Immature natural killer cell (primary cell): ENCODE measurements at regions not wholly inside any gene's neighbourhood (a gene's known extent, or its start where the extent isn't known, plus 50 kb on each side); places are given as distances from the start of the nearest gene placed in this dataset.
A peak's percentile ranks its signal among the peaks of the same experiment; 100 is the strongest.

ENCODE experiments used
- DNase-seq, 3 donors: peaks; one replicate each; pipeline ENCODE4 v3.0.0; 2022; ENCODE audit warnings: mixed read lengths in 1 of 3
- H3K27ac Mint-ChIP-seq, 6 donors: one replicate each; pipeline ENCODE4 v1.8.0; 2020; ENCODE audit warnings: mixed read lengths in 6 of 6, mild to moderate bottlenecking in 5 of 6, inconsistent platforms in 4 of 6, moderate library complexity in 3 of 6
- H3K27me3 Mint-ChIP-seq, 3 donors: one replicate each; pipeline ENCODE4 v1.8.0; 2020 to 2021; ENCODE audit warnings: low read depth in 3 of 3, mild to moderate bottlenecking in 3 of 3, mixed read lengths in 3 of 3, moderate library complexity in 3 of 3, inconsistent platforms in 1 of 3
- H3K36me3 Mint-ChIP-seq, 3 donors: one replicate each; pipeline ENCODE4 v1.8.0; 2020; ENCODE audit warnings: mixed read lengths in 3 of 3, inconsistent platforms in 2 of 3, mild to moderate bottlenecking in 2 of 3
- H3K4me1 Mint-ChIP-seq, 2 donors: one replicate each; pipeline ENCODE4 v1.8.0; 2020; ENCODE audit warnings: inconsistent platforms in 2 of 2, mild to moderate bottlenecking in 2 of 2, mixed read lengths in 2 of 2, moderate library complexity in 1 of 2
- H3K4me3 Mint-ChIP-seq, 5 donors: one replicate each; pipeline ENCODE4 v1.8.0; 2020; ENCODE audit warnings: mild to moderate bottlenecking in 5 of 5, mixed read lengths in 5 of 5, inconsistent platforms in 3 of 5, moderate library complexity in 3 of 5
- H3K9me3 Mint-ChIP-seq, 6 donors: one replicate each; pipeline ENCODE4 v1.8.0; 2020; ENCODE audit warnings: mild to moderate bottlenecking in 6 of 6, mixed read lengths in 6 of 6, inconsistent platforms in 4 of 6, moderate library complexity in 3 of 6

DNA sequence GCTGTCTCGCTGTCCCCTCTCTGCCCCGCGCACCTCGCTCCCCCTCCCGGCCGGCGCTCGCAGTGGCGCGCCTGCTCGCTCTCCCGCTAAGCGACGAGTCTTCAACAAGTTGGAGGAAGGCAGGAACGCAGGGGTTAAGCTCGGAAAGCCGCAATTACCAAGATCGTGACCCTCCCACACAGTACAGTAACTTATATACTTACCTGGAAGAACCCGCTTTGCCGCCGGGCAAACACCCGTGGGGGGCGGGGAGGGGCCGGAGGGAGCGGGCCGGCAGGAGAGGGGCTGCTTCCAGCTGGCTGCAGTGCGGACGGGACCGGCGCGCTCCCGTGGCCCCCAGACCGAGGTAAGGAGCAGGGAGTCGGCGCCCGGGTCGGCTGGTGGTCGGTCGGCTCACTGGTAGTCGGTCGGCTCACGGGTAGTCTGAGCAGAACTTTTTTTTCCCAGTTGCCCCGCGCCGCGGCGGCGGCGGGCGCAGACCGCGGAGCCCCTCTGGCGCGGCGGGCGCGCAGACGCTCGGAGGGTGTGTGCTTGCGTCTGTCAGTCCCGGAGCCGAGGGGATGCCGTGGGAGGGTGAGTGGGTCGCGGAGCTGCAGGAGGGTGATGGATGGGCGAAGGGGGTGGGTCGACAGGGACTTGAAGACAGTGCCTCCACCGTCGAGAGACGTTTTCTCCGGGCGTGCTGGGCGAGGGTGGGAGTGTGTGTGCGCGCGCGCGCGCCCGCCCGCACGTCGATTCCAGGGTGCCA lies 101.2 kb upstream of the HSD17B12 start:
- DNase-seq: no peak
- H3K9me3 Mint-ChIP-seq: peaks cover 0 to 7% (median 3%) of the 10 kb centered on the region in 6 donors

DNA sequence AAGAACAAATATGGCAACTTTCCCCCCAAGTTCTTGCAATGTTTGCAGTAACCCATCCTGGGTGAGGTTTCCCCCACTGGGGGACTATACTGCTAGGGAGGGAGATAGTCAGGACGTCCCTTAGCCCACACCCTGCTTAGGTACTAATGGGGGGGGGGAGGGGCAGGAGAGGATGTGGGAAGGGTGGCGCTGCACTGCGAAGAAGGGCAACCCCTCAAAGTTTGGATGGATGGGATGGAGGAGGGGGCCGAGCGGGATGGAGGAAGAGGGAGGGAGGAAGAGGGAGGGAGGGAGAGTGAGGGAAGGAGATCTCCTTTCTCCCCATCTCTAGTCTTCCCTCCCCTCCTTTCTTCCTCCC lies 100.6 kb upstream of the HSD17B12 start:
- H3K36me3 Mint-ChIP-seq: peaks cover 0 to 6% (median 0%) of the 10 kb centered on the region in 3 donors

More for the DNA sequence above, 101.2 kb upstream of the HSD17B12 start:
- H3K27ac Mint-ChIP-seq: no peak overlapping the region
- H3K4me3 Mint-ChIP-seq: peak overlapping the region; percentile 30 to 73 (median 66)
- H3K36me3 Mint-ChIP-seq: peaks cover 0 to 6% (median 0%) of the 10 kb centered on the region in 3 donors
- H3K4me1 Mint-ChIP-seq: peaks cover 14 to 17% of the 10 kb centered on the region in 2 donors
- H3K27me3 Mint-ChIP-seq: peaks cover 28 to 34% (median 30%) of the 10 kb centered on the region in 3 donors

DNA sequence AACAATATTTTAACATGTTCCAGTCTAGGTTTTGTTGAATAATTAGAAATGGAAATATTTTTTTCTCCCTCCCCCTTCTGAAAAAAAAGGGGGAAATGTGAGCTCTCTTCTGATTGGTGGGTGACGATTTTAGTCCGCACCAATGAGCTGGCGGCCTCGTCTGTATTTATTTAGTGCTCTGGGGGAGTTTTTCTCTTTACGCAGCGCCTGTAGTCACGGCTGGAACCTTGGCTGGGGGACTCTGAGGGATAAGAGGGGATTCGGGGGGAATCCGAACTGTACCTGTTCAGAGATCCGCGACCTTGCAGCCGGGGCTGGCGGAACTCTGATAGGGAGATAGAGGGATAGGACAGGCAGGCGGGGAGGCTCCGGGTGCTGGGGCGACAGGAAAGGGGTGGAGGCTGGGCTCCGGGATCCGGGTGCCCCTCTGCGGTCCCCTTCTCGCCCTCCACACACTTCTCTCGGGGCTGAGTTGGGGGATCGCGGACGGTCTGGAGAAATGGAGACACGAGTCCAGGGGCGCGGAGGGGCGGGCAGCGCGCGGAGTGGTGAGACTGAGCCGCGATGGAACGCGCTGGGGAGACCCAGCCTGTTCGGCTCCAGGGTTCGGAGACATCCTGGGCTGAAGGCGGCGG lies 99.7 kb upstream of the HSD17B12 start:
- peaks cover 14 to 17% of the 10 kb centered on the region in 2 donors for H3K4me1 Mint-ChIP-seq
- peaks cover 0 to 6% (median 3%) of the 10 kb centered on the region in 6 donors for H3K9me3 Mint-ChIP-seq
- H3K27me3 Mint-ChIP-seq: peaks cover 24 to 28% (median 26%) of the 10 kb centered on the region in 3 donors
- DNase-seq: no peak
- H3K27ac Mint-ChIP-seq: no peak overlapping the region
- peaks cover 0 to 6% (median 0%) of the 10 kb centered on the region in 3 donors for H3K36me3 Mint-ChIP-seq
- H3K4me3 Mint-ChIP-seq: peak overlapping the region; percentile 29 to 79 (median 73)

More for the DNA sequence above, 100.6 kb upstream of the HSD17B12 start:
- Mint-ChIP-seq H3K27me3 (peaks cover 24 to 30% (median 30%) of the 10 kb centered on the region in 3 donors), H3K27ac (no peak overlapping the region), H3K9me3 (peaks cover 0 to 7% (median 3%) of the 10 kb centered on the region in 6 donors), H3K4me3 (peak overlapping the region; percentile 30 to 73 (median 49)), H3K4me1 (peaks cover 14 to 17% of the 10 kb centered on the region in 2 donors)
- DNase-seq: no peak

DNA sequence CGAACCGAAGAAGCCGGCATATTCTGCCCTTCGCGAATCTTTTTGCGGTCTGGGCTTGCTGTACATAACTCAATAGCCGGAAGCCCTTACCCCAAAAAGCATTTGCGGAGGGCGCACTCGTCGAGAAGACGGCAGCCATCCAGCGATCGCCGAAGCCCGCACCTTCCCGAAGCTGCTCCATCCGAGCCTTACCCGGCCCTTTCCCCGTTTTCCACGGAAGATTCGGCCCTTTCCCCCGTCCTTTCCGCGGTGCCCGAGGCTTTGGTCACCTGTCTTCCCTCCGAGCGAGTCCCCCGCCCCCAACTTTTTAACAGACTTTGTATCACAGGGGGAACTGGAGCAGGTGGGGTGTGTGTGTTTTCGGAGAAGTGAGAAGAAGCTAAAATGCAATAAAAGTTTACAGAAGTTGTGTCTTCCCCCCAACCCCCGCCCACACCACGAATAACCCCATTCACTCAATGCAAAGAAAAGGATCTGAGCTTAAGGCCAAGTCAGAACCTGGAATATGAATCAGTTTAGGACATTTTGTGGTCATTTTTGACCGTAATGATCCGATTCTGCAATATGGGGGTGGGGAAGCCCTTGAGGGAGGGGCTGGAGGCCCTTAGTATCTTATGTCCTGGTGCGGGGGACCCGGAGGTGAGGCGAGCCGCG lies 99.0 kb upstream of the HSD17B12 start:
- H3K4me1 Mint-ChIP-seq: peaks cover 14 to 17% of the 10 kb centered on the region in 2 donors
- H3K4me3 Mint-ChIP-seq: peak overlapping the region in 4 of 5 donors; percentile 26 to 79 (median 74)

DNA sequence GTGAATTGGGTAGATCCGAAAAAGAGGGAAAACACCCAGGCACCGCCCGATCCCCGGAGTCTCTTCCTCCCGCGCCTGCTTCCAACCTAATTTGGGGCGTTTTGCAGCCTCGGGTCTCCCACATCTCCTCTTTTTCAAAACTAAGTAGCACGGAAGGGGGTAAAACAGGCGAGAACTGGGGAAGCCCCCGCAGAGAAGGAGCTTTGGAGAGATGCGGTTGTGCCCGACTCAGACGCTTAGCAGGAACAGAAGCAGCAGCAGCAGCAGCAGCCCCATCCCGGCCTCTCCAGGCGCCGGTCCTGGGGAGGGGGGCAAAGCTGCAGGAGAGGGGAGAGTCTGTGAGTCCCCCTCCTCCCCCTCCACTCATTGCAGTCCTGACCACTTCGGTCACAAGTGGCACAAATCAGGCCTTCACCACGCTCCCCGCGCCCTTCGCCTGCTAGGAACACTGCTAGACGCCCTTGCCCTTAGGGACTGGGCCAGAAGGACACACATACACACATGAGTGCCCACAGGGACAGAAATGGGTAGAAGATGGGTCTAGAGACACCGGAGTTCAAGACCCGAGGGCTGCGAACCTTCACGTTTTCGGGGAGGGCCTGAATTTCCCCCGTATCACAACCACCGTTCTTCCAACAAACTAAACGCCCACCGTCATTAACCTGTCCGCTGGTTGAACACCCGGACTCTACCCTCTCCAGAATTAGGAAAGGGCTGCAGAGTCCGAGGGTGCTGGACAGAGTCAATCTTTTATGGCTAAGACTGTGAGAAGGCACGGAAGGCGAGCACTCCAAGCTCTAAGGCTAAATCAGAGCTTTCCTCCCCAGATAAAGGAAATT lies 98.3 kb upstream of the HSD17B12 start:
- Mint-ChIP-seq H3K36me3 (peaks cover 0 to 6% (median 0%) of the 10 kb centered on the region in 3 donors), H3K4me1 (peaks cover 14 to 17% of the 10 kb centered on the region in 2 donors), H3K4me3 (no peak overlapping the region), H3K27me3 (peaks cover 18 to 20% (median 19%) of the 10 kb centered on the region in 3 donors), H3K9me3 (peaks cover 0 to 5% (median 3%) of the 10 kb centered on the region in 6 donors), H3K27ac (no peak overlapping the region)
- DNase-seq: no peak

More for the DNA sequence above, 99.0 kb upstream of the HSD17B12 start:
- DNase-seq: no peak
- peaks cover 0 to 5% (median 3%) of the 10 kb centered on the region in 6 donors for H3K9me3 Mint-ChIP-seq
- H3K27me3 Mint-ChIP-seq: peaks cover 21 to 24% (median 22%) of the 10 kb centered on the region in 3 donors
- H3K27ac Mint-ChIP-seq: no peak overlapping the region
- H3K36me3 Mint-ChIP-seq: peaks cover 0 to 6% (median 0%) of the 10 kb centered on the region in 3 donors

DNA sequence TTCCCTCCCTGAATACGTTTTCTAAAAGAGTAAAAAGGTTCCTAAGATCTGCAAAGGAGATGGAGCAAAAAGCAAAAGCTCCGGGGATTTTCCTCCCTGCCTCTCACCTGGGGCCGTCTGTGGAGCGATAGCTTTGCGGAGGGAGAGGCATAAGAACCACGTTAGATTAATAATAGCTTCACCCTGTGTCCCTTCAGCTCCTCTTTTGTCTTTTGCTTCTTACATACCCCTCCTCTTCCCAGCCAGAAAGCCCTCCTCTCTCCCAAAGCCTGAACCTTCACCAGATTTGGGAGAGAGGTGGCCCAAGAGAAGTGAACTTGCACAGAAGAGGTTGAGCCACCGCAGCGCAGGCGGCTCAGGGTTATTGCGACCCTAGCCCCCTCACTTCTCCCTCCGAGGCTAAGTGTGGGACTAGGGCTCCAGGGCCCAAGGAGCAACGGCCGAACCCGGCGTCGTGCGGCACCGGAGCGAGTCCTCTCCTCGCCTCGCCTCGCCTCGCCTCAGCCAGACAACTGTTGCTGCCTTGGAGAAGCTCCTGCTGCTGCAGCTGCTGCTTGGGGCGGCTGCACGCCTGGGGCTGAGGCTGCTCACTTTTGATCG lies 97.6 kb upstream of the HSD17B12 start:
- H3K27ac Mint-ChIP-seq: no peak overlapping the region
- H3K4me3 Mint-ChIP-seq: no peak overlapping the region
- peaks cover 10 to 15% of the 10 kb centered on the region in 2 donors for H3K4me1 Mint-ChIP-seq
- peaks cover 15 to 17% (median 16%) of the 10 kb centered on the region in 3 donors for H3K27me3 Mint-ChIP-seq
- peaks cover 0 to 6% (median 0%) of the 10 kb centered on the region in 3 donors for H3K36me3 Mint-ChIP-seq
- DNase-seq: no peak
- peaks cover 0 to 5% (median 2%) of the 10 kb centered on the region in 6 donors for H3K9me3 Mint-ChIP-seq

DNA sequence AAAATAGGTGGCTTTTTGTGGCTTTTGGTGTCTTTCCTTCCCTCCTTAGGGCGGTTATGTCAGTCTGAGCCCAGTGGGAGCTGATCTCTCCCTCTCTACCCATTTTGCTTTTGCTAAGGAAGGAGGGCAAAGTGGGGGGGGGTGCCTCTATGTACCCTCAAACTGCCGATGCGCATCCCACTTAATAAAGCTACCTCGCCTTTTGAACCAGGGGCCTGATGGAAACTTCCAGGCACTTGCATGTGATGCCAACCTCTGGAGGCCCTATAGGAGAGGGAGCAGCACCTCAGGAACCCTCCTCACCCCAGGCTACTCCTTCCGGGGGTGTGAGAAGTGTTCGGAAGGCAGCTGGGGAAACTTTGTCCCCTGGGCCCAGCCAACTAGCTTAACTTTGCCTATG lies 97.0 kb upstream of the HSD17B12 start:
- H3K27me3 Mint-ChIP-seq: peaks cover 13 to 15% (median 13%) of the 10 kb centered on the region in 3 donors
- no peak for DNase-seq
- H3K4me3 Mint-ChIP-seq: no peak overlapping the region
- peaks cover 10 to 15% of the 10 kb centered on the region in 2 donors for H3K4me1 Mint-ChIP-seq
- no peak overlapping the region for H3K27ac Mint-ChIP-seq
- peaks cover 0 to 6% (median 0%) of the 10 kb centered on the region in 3 donors for H3K36me3 Mint-ChIP-seq
- peaks cover 0 to 5% (median 2%) of the 10 kb centered on the region in 6 donors for H3K9me3 Mint-ChIP-seq

DNA sequence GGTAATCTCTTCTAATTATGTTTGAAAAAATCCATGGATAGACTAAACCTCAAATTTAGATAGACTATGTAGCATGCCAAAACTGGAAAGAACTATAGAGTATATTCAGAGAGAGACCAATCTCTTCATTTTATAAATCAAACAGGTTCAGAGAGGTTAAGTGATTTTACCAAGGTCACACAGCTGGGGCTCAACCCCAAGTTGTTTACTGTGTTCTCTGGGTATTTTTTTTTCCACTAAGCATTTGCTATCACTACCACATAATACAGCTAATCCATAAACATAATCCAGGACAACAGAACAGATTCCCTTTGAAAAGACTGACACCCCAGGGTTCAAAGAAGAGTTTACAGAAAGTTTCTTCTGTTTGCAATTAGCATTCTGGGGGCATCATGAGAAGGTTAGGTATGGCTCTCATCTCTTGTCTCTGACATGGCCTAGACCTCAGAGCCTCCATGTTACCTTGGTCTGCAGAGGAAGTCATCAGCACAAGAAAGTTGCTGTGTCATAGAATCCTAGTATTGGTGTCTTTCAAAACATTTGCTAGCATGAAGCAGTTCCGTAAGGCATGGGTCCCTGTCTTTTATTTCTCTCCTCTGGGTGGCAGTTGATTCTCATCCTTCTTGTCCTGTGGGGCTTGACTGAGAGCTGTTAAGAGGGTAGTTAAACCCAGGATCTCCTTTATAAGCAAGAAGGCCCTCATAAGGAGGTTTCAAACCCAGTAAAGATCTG lies 94.5 kb upstream of the HSD17B12 start:
- Mint-ChIP-seq H3K9me3 (peaks cover 0 to 2% (median 0%) of the 10 kb centered on the region in 6 donors), H3K4me1 (peaks cover under 1 to 4% of the 10 kb centered on the region in 2 donors), H3K27ac (no peak overlapping the region), H3K27me3 (peaks cover 4 to 12% (median 10%) of the 10 kb centered on the region in 3 donors), H3K36me3 (no peaks in the 10 kb centered on the region), H3K4me3 (no peak overlapping the region)
- DNase-seq: no peak

DNA sequence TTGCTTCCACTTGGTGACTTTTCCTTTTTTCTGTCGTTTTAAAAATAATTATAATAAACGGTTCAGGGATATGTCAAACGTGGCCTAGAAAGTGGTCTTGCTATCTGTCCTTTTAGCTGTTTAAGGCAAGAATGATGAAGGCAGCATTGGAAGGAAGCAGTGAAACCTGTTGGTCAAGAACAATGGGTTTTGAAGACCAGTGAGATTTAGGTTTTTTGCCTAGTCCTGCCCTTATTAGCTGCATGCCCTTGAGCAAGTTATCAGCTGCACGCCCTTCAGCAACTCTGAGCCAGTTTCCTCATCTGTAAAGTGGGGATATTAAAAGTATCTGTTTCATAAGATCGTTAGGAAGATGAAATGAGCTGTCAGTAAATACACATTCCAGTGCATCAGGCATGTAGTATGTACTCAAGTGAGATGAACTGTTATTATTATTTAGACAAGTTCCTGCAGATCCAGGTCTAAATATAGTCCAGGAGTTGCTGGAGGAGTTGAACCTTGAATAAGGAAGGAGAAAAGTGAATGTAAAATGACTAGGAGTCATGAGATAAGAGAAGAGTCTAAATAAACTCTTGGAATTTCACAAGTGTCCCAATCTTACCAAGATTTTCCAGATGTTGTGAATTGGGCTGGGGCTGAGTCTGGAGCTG lies 90.8 kb upstream of the HSD17B12 start:
- Mint-ChIP-seq H3K27ac (no peak overlapping the region), H3K9me3 (no peaks in the 10 kb centered on the region), H3K27me3 (peaks cover 3 to 10% (median 9%) of the 10 kb centered on the region in 3 donors), H3K4me3 (no peak overlapping the region), H3K36me3 (no peaks in the 10 kb centered on the region), H3K4me1 (no peaks in the 10 kb centered on the region)
- DNase-seq: no peak

DNA sequence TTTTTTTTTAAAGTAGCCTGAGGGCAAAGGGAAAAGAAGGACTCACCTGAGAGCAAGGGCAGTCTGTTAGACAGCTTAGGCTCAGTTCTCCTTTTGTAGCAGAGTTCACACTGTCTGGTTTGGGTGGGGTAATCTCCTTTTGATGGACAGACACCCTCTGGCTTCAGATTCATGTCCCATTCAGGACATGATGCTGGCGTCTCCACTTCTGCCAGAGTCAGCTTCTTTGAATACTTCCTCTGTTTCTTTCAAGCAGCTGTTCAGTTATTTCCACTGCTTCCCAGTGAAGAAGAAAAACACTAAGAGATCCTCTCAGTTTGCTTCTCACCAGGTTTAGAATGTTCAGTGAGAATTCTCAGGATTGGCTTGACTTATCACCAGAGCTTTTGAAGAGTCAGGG lies 79.0 kb upstream of the HSD17B12 start:
- H3K27me3 Mint-ChIP-seq: peaks cover 0 to 13% (median 8%) of the 10 kb centered on the region in 3 donors
- H3K9me3 Mint-ChIP-seq: peaks cover 0 to 2% (median 0%) of the 10 kb centered on the region in 6 donors
- no peak overlapping the region for H3K4me3 Mint-ChIP-seq
- H3K36me3 Mint-ChIP-seq: no peaks in the 10 kb centered on the region
- H3K27ac Mint-ChIP-seq: no peak overlapping the region
- H3K4me1 Mint-ChIP-seq: no peaks in the 10 kb centered on the region
- DNase-seq: no peak

DNA sequence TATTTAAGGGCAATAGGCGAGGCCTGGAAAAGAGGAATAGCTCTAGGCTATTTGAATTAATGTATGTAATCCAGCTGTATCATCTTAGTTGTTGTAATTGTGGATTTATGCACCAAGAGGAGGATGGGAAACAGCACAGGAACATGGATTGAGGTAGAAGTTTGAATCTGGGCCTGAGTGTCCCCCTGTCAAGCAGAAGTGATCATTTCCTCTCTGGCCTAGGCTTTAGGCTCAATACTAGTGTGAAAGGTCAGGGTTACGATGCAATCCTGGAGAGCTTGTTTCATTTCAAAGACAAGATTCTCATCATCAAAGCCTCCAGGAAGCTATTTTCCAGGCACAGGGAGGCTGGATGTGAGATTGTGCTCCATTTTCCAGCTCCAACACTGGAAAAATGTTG lies 77.9 kb upstream of the HSD17B12 start:
- no peak for DNase-seq
- Mint-ChIP-seq H3K27me3 (peaks cover 0 to 8% (median 4%) of the 10 kb centered on the region in 3 donors), H3K36me3 (no peaks in the 10 kb centered on the region), H3K4me3 (no peak overlapping the region), H3K27ac (no peak overlapping the region), H3K4me1 (no peaks in the 10 kb centered on the region), H3K9me3 (peaks cover 0 to 2% (median 0%) of the 10 kb centered on the region in 6 donors)

DNA sequence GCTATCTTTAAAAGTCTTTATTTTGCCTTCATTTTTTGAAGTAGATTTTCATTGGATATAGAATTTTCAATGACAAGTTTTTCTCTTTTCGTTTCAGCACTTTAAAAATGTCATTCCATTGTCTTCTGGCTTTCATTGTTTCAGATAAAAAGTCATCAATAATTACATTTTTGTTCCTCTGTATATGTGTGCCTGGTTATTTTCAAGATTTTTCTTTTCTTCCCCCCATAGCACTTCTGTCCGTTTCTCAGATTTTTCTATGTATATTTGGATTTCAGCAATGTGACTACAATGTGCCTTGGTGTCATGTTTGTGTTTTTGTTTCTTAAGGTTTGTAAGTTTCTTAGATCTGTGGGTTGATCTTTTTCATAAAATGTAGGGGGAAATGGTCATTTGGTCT lies 66.3 kb upstream of the HSD17B12 start:
- no peaks in the 10 kb centered on the region for H3K4me1 Mint-ChIP-seq
- peaks cover 0 to 3% (median 0%) of the 10 kb centered on the region in 3 donors for H3K36me3 Mint-ChIP-seq
- H3K4me3 Mint-ChIP-seq: no peak overlapping the region
- peaks cover 4 to 12% (median 9%) of the 10 kb centered on the region in 3 donors for H3K27me3 Mint-ChIP-seq
- H3K9me3 Mint-ChIP-seq: peaks cover 13 to 30% (median 15%) of the 10 kb centered on the region in 6 donors
- no peak for DNase-seq
- no peak overlapping the region for H3K27ac Mint-ChIP-seq
